HK-2 (cell line): ENCODE measurements at regions not wholly inside any gene's neighbourhood (a gene's known extent, or its start where the extent isn't known, plus 50 kb on each side); places are given as distances from the start of the nearest gene placed in this dataset.
"Not testable (repeated sequence)": the region's sequence is repeated elsewhere in the genome, so short reads cannot be mapped to it uniquely, and the experiment has no call there.

Experiments used
- DNase-seq: peaks from one replicate; pipeline ENCODE4 v3.0.0-alpha.2; 2018; ENCODE audit not compliant: unreplicated experiment

- not testable (repeated sequence) for DNase-seq
Measured at GRCh38 chr2:87539151-87539943, 208.5 kb upstream of the PLGLB2 start.

GRCh38 chr2:87540242-87540641, 207.6 kb upstream of the PLGLB2 start:
- DNase-seq: not testable (repeated sequence)

DNA sequence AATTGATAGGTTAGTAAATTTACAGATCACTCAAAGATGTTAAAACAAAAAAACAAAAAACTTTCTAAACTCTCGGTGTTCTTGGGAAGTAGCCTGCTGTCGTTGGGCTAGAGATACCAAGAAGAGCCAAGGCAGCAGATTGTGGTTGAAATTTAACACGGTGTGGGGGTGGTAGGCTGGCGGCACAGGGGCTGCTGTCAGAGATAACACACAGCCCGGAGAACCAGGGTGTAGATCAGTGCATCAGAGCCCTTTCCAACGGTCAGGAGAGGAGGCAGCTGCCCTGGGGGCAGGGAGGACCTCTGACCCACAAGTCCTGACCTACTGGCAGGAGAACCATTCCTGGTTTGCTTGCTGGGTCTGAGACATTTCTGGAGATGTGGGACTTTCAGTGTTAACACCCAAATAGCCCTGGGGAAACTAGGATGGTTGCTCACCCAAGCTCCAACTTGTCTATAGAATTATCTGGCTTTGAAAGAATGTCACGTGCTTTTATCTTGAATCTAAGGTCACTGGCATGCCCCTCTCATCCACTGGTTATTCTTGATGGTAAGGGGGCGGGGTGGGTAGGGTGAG, 205.2 kb upstream of the PLGLB2 start:
- not testable (repeated sequence) for DNase-seq

- not testable (repeated sequence) for DNase-seq
Measured at GRCh38 chr2:87543797-87544196, 204.1 kb upstream of the PLGLB2 start.

GRCh38 chr2:87547106-87547505, 200.8 kb upstream of the PLGLB2 start:
- DNase-seq: not testable (repeated sequence)

DNA sequence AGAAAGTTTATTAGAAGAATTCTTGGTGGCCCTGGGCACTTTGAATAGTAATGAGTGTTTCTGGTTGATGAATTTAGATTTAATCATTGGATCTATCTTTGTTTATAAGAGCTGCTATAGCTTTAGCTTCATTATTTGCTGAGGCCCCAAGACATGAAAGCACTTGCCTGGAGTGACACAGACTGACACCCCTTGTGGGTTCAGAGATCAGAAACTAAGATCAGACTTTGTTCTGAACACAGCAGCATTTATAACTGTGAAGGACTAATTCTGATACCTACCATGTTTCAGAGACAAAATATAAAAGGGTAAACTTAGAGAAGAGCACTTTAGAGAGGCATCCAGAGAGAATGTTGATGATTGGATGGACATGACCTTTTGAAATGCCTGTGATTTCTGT, 199.9 kb upstream of the PLGLB2 start:
- DNase-seq: not testable (repeated sequence)

GRCh38 chr2:87548681-87549536, 199.0 kb upstream of the PLGLB2 start:
- DNase-seq: not testable (repeated sequence)

DNA sequence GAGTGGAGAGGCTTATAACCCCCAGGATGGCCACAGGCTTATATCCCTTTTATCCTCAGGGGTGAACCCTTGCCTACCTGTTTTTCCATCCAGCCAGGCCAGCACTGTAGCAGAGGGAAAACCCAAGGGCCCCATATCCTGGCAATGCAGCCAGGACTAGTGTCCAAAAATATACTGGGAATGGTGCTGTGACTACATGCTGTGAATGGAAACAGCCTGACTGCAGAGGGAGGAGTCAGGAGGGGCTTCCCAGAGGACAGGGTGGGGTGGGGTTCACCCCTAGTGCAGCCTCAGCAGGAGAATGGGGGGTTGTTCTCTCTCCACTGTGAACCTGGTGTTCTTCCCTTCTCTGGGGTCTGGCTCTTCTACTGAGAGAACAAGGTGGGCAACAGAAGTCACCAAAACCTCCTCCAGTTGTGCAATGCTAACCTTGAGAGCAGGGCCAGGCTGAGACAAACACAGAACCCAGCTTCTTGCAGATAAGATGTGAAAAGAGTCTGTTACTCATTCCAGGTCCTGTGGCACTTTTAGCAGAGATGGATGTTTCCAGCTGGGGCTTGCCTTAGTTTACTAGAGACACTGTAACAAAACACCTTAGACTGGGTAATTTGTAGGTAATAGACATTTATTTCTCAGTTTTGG, 198.2 kb upstream of the PLGLB2 start:
- DNase-seq: not testable (repeated sequence)

- not testable (repeated sequence) for DNase-seq
Measured at GRCh38 chr2:87554678-87555077, 193.2 kb upstream of the PLGLB2 start.

DNA sequence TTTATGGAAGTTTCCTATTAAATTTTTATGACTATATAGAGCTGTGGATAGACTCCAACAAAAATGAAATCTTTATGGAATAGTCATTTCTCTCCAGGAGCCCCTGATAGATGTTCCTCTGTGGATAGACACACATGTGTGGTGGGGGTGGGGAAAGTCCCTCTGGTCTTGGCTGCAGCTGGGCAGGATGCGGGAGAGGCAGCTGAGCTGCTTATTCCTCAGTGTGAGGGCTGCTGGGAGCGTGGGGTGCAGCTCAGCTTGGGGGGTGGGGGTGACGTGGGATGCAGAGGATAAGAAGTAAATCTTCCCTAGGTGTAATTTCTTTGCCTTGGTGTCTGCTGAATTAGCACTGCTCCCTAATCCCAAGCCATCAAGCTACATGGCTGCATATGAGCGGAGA, 192.8 kb upstream of the PLGLB2 start:
- DNase-seq: not testable (repeated sequence)

DNA sequence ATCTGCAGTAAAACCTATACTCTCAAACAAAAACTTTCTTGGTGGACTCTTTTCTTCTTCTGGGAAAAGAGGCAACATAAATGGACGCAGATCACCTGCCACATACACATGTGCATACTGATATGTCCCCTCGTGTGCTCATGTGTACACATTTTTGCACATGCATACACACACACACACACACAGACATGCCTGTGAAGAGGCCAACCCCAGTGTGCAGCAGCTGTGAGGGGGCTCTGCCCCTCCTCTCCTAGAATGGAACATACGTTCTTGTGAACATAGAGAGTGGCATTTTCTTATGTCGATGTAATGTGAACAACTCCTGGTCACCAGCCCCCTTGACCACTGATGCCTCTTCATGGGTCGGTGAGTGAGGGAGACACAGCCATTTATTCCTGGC, 188.9 kb upstream of the PLGLB2 start:
- DNase-seq: not testable (repeated sequence)

DNA sequence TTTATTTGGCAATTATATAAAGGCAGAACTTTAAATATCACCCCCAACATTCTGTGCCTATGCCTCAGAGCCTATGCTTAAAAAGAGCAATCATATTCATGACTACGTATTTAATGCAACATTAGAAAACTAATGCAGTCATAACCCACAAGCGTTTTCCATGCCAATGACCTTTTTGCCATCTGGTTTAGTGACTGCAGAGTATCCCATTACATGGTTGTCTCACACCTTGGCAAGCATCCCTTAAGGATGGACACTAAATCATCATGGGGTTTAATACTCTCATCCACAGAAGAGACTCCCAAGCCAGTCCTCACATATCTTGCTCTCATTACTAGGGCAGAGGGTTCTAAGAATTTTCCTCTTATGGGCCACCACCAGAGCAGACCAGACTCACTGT, 188.2 kb upstream of the PLGLB2 start:
- DNase-seq: not testable (repeated sequence)

GRCh38 chr2:87565116-87565515, 182.8 kb upstream of the PLGLB2 start:
- DNase-seq: not testable (repeated sequence)

GRCh38 chr2:87566531-87566930, 181.4 kb upstream of the PLGLB2 start:
- not testable (repeated sequence) for DNase-seq

DNA sequence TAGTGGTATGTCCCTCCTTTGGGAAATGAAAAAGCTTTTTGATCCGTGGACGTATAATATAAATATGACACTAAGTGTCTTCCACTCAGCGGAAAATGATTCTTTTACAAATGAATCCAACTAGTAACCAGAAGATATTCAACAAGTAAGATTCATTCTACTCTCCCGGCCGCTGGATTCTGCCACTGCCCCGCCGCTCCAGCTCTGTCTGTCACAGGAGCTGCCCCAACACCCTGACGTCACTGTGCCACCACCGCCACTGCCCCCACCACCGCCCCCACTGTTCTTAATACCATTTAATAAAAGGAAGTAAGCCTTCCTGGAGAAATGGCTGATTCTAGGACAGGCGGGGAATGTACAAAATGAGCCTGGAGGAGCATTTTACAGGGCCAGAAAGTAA, 180.8 kb upstream of the PLGLB2 start:
- DNase-seq: not testable (repeated sequence)

- not testable (repeated sequence) for DNase-seq
Measured at GRCh38 chr2:87567912-87568311, 180.0 kb upstream of the PLGLB2 start.

GRCh38 chr2:87568554-87569278, 179.2 kb upstream of the PLGLB2 start:
- DNase-seq: not testable (repeated sequence)

GRCh38 chr2:87569689-87570397, 178.0 kb upstream of the PLGLB2 start:
- DNase-seq: not testable (repeated sequence)

GRCh38 chr2:87571889-87572465, 175.9 kb upstream of the PLGLB2 start:
- DNase-seq: not testable (repeated sequence)

DNA sequence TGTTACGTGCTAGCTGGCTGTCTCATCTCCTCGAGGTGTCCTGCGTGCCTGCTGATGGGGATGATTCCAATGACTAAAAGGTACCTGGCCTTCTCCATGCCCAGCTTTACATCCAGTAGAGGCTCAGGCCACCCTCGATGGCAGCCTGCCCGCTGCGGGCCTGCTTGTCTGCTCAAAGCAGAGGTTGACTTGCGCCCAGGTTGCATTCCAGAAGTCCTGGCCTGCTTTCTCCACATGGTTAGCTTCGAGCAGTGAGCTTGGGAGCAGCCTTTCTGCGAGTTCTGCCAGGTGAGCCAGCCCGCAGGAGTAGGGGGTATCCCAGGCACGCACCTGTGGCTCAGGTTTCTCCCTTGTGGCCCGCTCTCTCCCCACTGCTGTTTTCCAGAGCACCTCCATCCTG, 175.0 kb upstream of the PLGLB2 start:
- DNase-seq: not testable (repeated sequence)
